HG02981 (cell line): ENCODE measurements at regions not wholly inside any gene's neighbourhood (a gene's known extent, or its start where the extent isn't known, plus 50 kb on each side); places are given as distances from the start of the nearest gene placed in this dataset.

Experiments
- ATAC-seq: cut with Tn5 transposase; IDR thresholded peaks from one replicate; pipeline ENCODE4 v1.9.1; 2021; ENCODE audit warnings: mild to moderate bottlenecking, moderate library complexity; ENCODE audit not compliant: unreplicated experiment

DNA sequence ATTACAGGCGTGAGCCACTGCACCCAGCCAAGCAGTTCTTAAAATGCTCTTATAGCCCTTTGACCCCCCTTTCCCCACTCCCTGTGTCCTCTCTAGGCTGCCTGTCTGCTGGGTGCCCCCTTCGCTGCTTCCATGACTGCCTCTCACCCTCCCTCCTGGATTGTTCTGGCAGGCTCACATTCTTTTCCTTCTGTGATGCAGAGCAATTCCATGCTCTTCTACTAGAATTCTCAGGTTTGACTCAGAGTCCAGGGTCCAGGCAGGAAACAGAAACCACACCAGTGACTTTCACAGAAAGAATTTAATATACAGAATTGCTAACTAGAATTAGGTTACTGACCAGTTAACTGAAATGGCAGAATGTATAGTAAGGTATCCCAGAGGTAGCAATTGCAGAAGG is 244.8 kb downstream of the BAMBI start:
- ATAC-seq, result no peak

DNA sequence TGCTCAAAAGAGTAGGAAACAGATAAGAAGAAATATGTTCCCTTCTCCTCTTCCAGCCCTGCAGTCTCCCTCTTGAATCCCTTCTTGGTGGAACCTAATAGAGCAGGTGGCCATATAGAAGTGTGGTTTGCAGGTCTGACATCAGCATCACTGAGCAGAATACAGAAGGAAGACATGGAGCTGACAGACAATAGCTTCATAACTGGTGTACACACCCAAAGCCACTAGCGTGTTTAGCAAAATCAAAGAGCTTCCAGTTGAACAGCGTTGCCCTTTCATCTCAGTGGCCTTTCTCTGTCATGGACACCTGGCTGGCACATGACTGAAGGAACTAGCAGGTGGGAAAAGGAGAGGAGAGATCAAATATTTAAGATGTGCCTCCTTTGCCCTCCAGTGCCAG is 245.5 kb downstream of the BAMBI start:
- ATAC-seq, result no peak

DNA sequence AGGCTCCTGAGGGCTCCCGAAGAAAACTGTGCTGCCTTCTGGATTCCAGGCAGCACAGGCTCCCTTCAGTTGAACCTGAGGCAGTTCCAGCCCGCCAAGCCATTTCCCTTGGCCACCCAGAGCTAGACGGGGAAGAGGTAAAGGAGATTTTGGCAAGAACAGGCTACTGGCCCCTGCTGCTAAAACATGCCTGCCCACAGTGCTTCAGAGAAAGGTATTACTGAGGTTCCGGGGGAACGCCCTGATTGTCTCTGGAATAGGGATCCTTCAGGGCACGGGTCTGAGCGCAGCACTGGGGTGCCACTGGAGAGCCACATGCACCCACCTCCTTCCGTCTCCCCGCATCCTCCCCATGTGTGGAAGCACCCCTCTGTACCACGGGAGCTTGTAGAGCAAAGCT is 247.4 kb downstream of the BAMBI start:
- no peak for ATAC-seq

DNA sequence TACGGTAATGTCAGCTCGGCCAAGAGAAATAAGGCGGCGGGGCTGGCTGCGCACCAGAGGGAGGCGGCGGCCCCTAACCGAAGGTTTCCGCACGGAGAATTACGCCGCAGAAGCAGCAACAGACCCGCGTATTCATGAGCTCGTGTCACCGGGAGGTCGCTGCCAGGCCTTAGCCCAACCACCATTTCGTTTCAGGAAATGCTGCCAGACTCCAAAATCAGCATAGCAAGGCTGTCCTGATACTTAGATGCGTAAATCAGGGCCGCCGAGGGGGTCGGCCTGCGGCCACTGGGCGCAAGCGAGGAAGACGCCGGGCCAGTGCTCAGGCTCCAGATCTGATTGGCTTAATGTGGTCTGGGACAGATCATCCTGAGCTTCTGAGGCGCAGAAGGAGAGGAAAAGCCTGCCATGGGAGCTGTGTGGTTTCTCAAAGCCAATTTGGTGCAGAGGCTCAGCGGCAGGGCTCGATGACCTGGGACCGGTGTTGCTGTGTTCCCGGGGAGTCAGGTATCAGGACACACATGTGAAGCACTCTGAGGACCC is 247.9 kb downstream of the BAMBI start:
- ATAC-seq, result no peak

DNA sequence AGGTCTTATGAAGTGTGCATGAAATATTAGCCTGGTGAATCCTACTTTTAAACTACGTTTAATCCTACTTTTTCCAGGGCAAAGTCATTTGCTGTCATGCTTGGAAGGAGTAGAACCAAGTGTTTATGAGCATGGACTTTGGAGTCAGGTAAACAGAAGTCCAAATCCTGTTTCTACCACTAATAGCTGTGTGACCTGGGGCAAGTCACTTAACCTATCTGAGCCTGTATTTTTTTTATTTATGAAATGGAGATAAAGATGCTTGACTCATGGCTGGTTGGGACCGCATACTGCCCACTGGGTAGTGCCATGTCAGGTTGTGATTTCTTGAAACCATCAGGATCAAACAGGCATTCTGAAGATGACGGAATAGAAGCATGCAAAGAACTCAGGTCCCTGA is 249.6 kb downstream of the BAMBI start:
- no peak for ATAC-seq

DNA sequence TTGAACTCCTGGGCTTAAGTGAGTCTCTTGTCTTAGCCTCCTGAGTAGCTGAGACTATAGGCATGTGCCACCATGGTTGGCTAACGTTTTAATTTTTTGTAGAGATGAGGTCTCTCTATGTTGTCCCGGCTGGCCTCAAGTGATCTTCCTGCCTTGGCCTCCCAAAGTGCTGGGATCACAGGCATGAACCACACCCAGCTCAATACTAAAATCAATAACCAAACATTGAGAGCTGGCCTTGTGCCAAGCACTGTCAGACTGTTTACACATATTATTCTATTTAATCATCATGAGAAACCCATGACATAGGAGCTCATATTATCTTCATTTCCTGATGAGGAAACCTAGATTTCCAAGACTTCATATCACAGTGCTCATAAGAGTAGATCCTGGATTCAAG is 251.2 kb downstream of the BAMBI start:
- ATAC-seq, result no peak

DNA sequence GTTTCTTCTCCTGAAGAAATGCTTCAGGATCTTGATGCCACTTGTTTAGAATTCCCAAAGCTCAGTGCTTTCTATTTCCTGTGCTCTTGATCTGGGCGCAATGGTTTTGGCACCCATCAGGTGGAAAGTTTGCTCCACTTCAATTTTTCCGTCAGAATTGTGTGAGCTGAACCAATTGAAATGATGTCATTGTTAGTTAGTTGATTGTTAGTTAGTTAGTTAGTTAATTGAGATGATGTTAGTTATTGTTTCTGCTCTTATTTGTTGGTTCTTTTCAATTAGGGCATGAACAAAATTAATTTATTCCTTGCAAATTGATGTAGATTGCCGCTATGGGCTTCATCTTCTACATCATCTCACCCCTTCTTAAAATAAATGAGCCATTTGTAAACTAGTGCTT is 252.6 kb downstream of the BAMBI start:
- no peak for ATAC-seq

DNA sequence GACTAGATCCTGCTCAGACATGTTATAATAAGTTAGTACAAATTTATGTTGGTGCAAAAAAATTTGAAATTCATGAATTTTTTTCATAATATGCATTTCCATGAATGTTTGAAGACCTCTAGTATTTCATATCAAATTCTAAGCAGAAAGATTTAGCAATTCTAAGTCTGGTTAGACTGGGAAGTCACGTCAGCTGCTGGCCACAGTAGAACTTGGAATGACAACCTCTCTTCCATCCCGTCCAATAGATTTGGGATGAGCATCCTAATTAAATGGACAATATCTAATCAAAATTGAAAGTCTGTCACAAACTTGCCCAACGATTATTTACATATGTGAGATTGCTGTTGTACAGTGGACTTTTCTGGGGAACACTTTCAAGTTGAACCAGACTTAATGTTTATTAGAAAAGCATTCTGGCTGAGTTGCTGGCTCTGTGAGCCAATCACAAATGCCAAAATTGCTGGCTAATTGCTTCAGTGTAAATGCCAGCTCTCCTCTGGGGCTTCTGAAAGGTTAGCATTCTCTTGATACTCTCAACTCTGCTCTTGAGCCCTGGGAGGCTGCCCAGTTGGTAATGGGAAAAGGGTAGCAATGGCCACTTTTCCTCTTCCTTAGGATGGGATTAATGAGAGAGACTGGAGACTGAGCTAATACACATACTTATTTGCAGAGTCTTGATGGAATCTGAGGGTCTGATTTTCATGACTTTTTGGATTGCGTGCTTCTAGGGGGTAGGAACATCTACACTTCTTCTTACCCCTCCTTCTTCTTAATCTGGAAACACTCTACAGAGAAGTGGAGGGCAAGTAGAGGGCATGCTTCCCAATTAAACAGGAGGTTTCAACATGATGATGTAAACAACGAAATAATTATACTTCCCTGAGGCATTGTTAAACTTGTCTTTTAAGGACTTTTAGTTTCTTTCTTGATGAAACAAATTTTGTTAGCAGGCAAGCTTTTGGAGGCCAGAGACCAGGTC is 253.5 kb downstream of the BAMBI start:
- no peak for ATAC-seq

DNA sequence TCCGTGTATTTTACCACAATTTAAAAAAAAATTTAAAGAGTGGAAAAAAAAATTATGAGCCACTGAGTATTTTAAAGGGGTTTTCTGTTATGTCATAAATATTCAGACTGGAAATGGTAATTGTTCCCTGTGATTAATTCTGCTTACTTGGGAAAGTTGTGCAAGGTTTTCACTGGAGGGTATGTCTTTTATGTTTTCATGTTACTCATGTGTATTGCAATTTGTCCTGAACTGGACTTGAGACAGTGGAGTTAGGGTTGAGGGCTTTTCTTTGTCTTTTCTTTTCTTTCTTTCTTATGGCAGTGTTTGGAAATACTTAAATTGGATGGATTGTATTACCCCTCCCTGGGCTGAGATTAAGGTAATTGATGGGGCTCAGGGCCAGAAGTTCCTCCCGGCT is 257.7 kb downstream of the BAMBI start:
- no peak for ATAC-seq

DNA sequence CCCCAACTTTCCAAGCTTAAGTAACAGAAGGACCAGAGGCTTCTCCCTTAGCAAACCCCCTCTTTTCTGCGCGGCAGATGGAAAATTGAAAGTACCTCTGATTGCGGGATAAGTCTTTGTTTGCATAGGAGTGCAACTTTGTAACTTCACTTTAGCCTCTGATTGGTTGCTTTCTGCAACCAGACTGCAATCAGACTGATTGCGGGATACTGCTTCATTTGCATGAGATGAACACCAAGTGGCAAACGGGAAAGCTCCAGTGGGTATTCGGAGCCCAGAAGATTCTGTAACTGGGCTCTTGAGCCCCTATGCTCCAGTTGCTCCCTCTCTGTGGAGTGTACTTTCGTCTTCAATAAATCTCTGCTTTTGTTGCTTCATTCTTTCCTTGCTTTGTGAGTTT is 260.6 kb downstream of the BAMBI start:
- ATAC-seq, result no peak

DNA sequence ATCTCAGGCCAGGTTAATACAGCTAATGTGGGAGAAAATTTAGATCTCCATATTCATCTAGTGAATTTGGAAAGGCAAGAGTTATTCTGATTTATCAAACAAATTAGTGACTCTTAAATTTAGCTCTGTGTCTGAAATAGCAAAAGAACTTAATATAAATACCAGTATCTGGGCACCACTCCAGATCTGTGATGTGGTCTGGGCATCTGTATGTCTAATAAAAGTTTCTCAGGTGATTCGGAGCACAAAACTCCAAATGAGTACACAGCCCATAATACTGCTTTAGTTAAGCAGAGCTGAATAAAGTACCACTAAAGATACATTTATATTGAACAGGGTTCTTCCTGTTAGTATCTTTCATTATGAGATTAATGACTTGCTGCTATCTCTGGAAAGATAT is 261.4 kb downstream of the BAMBI start:
- ATAC-seq, result no peak

DNA sequence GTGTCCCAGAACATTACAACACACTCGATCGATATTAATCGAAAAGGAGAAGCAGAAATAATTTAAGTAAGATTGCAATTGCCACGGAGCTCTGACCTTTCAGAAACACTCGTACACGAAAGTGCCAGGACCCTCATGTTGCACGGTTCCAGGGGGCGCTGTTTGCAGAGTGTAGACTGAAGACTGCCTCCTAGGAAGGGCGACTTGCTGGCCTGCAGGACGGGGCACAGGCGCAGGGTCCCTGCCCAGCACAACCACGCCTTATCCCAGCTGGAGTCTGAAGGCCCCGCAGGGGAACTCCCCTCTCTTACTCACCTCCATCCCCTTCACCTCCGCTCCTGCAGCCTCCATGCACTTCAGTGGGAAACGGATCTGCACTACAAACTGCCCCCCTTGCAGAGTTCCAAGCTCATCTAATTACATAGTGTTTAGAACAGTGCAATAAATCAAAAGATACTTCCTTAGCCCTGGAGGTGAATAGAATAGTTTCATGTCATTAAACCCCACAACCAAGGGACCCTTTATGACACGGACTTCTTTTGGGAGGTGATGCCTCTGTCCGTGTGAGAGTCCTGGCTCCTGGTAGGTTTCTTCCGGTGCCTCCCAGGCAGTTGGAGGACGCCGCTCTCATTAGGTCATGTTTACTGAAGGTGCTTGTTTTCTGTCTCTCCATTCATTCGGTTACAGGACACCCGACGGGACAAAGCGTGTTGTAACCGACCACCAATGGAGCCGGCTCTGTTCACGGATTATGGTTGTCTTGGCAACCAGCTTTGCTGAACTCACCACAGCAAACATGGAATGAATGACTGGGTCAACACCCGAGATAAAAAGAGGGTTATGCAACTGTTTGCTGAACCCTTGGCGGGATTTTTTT is 262.2 kb downstream of the BAMBI start:
- no peak for ATAC-seq

DNA sequence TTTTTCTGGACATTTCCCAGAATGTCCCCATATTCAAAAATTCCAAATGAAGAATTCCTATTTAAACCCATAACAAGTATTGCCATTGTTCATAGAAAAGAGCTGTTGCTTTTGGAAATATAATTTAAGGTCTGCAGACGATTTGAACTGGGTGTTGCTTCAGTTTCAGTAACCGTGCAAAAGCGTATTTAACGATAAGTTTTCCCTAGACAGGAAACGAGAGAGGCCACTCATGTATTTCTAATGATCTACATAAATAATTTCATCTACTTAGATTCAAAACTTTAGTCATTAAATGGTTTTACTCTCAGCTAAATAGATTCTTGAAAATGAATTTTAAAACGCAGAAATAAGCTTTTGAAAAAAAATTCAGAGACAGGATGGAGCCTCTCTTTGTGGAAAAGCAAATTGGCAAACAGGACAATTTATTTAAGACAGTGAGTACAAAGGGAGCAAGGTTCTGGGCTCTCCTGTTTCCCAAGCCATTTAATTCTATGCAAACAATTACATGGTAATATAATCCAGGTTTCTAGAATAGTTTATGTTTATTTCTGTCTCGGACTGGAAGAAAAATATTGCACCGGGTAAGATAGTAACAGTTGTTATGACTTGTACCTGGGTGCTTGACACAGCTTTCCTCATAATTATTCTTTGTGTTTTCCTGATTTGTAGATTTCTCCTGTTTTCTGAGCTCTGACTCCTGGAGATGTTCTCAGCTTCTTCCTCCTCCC is 263.0 kb downstream of the BAMBI start:
- no peak for ATAC-seq

DNA sequence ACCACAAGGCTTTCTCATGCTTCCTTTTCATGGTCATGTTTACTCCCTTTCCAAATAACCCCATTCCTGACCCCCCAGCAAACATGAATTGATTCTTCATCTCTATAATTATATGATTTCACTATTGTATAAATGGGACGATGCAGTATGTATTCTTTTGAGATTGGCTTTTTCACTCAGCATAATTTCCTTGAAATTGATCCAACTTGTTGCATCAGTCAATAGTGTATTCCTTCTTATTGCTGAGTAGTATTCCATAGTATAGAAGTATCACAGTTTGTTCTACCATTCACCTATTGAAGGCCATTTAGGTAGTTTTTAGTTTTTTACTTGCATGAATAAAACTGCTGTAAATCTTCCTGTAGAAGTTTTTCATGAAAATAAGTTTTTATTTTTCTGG is 264.7 kb downstream of the BAMBI start:
- no peak for ATAC-seq

DNA sequence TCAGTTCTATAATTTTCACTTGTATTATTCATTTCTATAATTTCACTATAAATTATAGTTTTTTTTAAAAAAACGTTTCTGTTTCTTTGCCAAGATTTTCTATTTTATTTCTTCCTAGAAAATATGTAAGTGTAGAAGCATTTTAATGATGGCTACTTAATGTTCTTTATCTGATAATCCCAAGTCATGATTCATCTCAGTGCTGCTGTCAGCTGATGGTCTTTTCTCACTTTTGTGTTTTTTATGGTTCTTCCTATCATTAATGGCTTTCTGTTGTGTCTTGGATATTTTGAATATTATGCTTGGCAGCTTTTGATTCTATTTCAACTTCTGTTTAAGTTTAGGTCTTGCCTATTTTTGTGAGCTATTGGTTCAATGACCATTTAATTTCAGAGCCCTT is 268.6 kb downstream of the BAMBI start:
- ATAC-seq, result no peak

DNA sequence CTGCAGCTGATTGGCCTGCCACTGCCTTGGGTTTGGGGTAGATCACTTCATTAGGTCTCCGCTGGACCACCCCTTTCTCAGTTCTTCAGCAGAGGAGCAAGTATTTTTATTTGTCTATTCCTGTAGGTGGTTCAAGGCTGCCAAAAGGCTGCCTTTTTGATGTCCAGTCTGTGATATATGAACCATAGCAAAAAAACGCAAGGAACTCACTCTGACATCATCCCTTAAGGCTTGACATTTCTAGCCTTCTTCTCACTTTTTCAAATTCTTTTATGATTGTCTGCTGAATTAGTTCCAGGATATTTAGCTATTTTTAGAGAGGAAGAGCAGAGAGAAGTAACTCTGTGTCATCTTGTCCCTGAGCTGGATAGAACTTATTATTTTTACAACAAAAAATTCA is 269.2 kb downstream of the BAMBI start:
- no peak for ATAC-seq

DNA sequence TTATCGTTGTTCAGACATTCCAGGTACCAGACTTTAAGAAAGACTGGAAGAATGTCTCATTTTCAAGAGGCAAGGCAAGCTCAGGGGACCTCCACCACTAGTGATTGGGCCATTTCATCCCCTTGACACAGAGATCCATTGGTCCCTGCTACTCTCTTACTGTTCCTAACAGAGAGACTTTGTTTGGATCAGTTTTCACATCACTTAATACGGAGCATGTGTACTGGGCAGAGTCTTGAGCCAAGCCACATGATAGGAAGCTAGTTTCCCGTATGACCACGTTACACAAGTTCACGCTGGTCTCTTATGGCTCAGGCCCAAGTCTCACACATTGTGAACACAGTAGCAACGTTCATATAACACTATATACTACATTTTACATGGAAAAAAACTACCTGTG is 269.9 kb downstream of the BAMBI start:
- ATAC-seq, result no peak

DNA sequence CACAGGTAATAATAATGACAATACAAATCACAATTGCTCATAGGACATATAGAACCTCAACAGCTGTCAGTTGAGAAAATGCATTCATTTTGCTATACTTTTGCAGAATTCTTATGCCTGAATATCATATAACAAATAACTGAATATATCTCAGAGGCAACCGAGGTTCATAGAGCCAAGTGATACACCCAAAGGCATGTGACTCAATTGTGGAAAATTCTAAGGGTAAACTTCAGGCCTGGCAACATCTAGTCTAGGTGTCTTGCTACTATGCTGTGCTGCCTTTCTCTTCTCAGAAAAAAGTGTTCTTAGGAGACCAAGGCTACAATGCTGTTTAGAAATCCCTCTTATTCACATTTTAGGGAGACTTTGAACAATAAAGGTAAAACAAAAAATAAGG is 270.7 kb downstream of the BAMBI start:
- ATAC-seq, result no peak

DNA sequence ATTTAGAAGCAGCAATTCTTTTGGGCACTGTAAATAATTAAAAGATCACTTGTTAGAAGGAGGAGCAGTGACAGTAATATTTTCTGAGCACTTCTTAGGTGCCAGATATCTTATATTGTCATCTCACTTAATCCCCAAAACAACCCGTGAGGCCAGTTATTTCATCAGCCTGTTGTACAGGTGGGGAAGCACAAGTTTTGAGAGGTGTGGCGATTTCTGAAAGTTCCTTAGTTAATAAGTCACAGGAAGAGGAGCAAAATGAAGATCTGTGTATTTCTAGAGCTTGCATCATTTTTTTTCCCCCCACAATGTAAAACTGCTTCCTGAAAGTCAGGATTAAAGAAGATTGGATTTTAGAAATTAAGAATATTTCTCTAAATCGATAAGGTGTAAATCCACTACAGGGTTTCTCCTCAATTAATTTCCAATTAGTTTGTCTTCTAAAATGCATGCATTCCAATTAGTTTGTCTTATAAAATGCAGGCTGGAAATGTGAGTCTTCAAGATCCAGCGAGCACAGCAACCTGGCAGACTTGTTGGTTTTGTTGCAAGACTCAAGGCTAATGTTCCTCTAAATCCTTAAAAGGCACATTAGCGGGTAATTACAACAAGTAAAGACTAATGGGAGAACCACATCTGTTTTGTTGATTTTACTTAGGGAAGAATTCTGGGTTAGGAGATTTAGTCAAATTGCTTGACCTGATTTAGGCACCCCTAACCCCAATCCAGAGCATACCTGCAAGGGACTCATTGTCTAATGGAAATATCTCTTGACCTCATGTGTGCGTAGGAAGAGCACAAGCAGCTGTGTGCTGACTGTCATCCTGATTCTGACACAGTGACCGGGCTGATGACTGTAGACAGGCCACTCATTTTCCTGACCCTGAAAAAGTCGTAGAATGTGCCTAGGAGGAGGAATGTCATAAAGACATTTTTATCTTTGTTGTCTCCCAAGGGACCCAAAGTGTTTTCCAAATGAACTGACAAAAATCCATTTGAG is 272.0 kb downstream of the BAMBI start:
- ATAC-seq, result no peak

DNA sequence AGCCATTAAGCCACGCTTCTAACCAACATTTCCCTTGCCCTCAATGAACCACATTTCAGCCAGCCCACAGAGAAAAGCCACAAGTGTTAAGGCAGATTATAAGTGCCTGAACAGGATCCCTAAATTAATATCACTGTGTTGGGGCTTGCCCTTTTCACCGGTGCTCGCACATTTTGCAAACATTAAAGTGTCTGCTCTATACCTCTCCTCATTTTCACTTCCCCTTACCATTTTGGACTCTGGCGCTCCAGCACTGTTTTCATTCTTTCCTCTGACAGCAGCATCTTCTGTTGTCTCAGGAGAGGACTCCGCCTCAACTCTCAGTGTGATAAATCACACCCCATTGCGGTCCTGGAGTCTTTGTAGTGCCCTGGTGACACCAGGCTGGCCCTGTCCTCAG is 274.2 kb downstream of the BAMBI start:
- no peak for ATAC-seq
